ENCODE measurements at regions not wholly inside any gene's neighbourhood (a gene's known extent, or its start where the extent isn't known, plus 50 kb on each side); places are given as distances from the start of the nearest gene placed in this dataset.
A peak's percentile ranks its signal among the peaks of the same experiment; 100 is the strongest.

DNA sequence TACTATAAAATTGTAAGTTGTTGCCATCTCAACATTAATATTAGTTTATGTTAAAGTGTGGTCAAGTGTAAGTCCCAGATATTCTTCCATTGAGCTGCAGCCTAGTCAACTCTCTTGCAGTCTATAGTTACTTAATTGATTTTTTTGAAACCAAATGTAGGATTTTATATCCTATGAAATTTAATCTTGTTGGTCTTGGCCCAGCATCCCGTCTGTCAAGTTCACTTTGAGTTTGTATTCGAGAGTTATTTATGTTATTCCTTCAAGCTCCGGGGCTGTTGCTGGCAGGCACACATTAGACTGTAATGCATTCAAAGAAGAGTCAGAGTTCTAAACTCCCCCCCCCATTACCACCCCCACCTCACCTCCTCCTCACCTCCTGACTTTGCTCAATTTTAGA is 71.0 kb upstream of the SPACA1 start:
- H3K36me3 ChIP-seq = no peaks in the 10 kb centered on the region
- no peak overlapping the region for H3K4me3 ChIP-seq
- intact Hi-C loops (cut with DNase I) = no loop called here
- H3K4me1 ChIP-seq (ENCODE audit: insufficient read depth) = no peaks in the 10 kb centered on the region
- WGBS, 3 donors = 65 to 74% (median 67%) methylated on average over 3 of the region's 3 CpGs
- no peak for DNase-seq
- no peaks in the 10 kb centered on the region for H3K27me3 ChIP-seq
- H3K9me3 ChIP-seq = no peaks in the 10 kb centered on the region
- TF ChIP-seq, protein P1, sequence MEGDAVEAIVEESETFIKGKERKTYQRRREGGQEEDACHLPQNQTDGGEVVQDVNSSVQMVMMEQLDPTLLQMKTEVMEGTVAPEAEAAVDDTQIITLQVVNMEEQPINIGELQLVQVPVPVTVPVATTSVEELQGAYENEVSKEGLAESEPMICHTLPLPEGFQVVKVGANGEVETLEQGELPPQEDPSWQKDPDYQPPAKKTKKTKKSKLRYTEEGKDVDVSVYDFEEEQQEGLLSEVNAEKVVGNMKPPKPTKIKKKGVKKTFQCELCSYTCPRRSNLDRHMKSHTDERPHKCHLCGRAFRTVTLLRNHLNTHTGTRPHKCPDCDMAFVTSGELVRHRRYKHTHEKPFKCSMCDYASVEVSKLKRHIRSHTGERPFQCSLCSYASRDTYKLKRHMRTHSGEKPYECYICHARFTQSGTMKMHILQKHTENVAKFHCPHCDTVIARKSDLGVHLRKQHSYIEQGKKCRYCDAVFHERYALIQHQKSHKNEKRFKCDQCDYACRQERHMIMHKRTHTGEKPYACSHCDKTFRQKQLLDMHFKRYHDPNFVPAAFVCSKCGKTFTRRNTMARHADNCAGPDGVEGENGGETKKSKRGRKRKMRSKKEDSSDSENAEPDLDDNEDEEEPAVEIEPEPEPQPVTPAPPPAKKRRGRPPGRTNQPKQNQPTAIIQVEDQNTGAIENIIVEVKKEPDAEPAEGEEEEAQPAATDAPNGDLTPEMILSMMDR (IDR thresholded peaks at IDR 0.05) = no peak
- TF ChIP-seq EP300 (IDR thresholded peaks at IDR 0.05) = no peak
- no peak for TF ChIP-seq POLR2A (IDR thresholded peaks at IDR 0.05)
- H3K27ac ChIP-seq = no peak overlapping the region

DNA sequence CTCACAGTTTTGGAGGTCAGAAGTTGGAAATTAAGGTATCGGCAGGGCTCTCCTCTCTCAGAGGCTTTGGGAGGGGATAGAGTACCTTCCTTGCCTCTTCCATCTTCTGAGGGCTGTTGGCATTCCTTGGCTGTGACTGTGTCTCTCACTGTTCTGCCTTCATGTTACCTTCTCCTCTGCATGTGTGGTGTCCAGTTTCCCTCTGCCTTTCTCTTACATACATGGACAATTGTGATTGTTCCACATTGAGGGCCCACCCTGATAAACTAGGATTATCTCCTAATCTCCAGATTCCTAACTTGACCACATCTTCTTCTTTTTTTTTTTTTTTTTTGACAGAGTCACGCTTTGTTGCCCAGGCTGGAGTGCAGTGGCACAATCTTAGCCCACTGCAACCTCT is 72.1 kb upstream of the SPACA1 start:
- no peaks in the 10 kb centered on the region for H3K27me3 ChIP-seq
- H3K9me3 ChIP-seq = no peaks in the 10 kb centered on the region
- no peak for DNase-seq
- TF ChIP-seq, protein P1 (IDR thresholded peaks at IDR 0.05) = no peak
- TF ChIP-seq EP300 (IDR thresholded peaks at IDR 0.05) (no peak), POLR2A (IDR thresholded peaks at IDR 0.05) (no peak)
- WGBS, 3 donors = 82 to 95% (median 93%) methylated on average over 2 of the region's 2 CpGs
- H3K36me3 ChIP-seq = no peaks in the 10 kb centered on the region
- H3K4me3 ChIP-seq = no peak overlapping the region
- no peak overlapping the region for H3K27ac ChIP-seq
- H3K4me1 ChIP-seq (ENCODE audit: insufficient read depth) = no peaks in the 10 kb centered on the region
- intact Hi-C loops (cut with DNase I) = no loop called here

DNA sequence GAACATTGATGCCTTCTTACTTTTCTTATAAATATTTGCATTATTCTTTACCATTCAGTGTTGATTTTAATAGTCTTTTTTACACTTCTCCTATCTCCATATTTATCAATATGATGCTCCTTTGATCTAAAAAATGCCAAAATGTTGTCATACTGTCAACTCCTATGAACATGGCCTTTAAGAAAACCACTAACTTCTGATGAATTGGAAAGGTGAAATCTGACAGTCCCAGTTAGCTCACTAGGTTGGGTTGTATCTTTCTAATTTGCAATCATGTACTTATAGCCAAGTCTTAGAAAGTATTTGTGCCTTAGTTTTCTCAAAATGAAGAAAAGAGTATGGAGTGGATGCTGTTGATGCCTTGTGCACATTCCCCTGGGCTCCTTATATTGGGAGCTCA is 75.4 kb upstream of the SPACA1 start:
- Histone ChIP-seq H3K27ac (no peak overlapping the region), H3K36me3 (no peaks in the 10 kb centered on the region), H3K27me3 (no peaks in the 10 kb centered on the region), H3K9me3 (no peaks in the 10 kb centered on the region), H3K4me1 (ENCODE audit: insufficient read depth) (no peaks in the 10 kb centered on the region), H3K4me3 (no peak overlapping the region)
- intact Hi-C loops (cut with DNase I) = no loop called here
- DNase-seq = no peak
- no peak for TF ChIP-seq EP300 (IDR thresholded peaks at IDR 0.05)

GRCh38 chr6:87971605-87972262 is 75.9 kb upstream of the SPACA1 start:
- intact Hi-C loops (cut with DNase I) = no loop called here
- Histone ChIP-seq H3K4me1 (ENCODE audit: insufficient read depth) (no peaks in the 10 kb centered on the region), H3K36me3 (no peaks in the 10 kb centered on the region), H3K27ac (no peak overlapping the region), H3K27me3 (no peaks in the 10 kb centered on the region), H3K9me3 (no peaks in the 10 kb centered on the region), H3K4me3 (no peak overlapping the region)
- no peak for DNase-seq
- TF ChIP-seq, protein P1 (IDR thresholded peaks at IDR 0.05) = no peak
- TF ChIP-seq EP300 (IDR thresholded peaks at IDR 0.05) (no peak), POLR2A (IDR thresholded peaks at IDR 0.05) (no peak)
- WGBS, 3 donors = 74 to 82% (median 76%) methylated on average over 5 of the region's 5 CpGs

DNA sequence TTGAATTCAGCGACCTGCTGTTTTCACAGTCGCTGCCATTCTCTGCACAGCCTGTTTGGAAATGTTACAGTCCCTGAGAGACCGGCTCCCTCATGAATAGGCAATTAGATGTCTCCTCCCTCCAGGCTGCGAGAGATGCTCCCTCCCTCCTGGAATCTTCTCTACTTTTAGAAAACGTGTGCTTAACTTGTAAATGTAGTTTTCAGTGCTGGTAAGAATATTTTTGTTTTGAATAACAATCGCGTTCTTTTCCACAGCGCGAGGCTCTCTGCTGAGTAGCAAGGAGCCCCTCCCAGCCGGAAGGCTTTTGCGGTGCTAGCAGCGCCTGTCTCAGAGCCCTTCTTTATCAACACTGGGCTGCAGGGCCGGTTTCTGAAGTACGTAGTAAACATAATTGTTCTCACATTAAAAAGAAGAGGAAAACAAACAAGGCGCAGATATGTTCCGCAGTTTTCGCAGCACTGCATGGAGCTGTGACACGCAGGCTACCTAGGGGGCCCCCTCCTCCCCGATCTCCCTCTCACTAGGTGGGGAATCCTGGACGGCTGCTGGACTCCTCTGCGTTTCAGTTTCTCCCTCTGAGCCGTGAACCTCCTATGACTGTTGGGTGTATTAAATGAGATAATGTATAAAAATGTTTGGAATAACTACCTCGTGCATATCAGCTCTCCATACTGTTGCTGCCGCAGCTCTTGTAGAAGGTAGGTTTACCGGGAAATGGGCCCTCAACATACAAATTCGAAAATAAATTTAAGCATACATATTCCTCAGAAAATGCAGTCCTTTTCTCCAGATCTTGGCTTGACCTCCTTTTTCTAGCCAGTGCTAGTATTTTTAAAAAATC is 79.0 kb upstream of the SPACA1 start:
- intact Hi-C loops (cut with DNase I) = no loop called here
- H3K27ac ChIP-seq = no peak overlapping the region
- H3K4me3 ChIP-seq = peak overlapping the region; percentile 28
- H3K27me3 ChIP-seq = no peaks in the 10 kb centered on the region
- WGBS, 3 donors = 7 to 12% (median 8%) methylated on average over 26 of the region's 26 CpGs
- H3K4me1 ChIP-seq (ENCODE audit: insufficient read depth) = no peaks in the 10 kb centered on the region
- no peaks in the 10 kb centered on the region for H3K9me3 ChIP-seq
- DNase-seq = peak in 2 of 5 donors; percentile 15 to 29
- no peaks in the 10 kb centered on the region for H3K36me3 ChIP-seq
- no peak for TF ChIP-seq POLR2A (IDR thresholded peaks at IDR 0.05)
- TF ChIP-seq, protein P1 (IDR thresholded peaks at IDR 0.05) = no peak
- TF ChIP-seq EP300 (IDR thresholded peaks at IDR 0.05) = no peak

Data from ovary (tissue), 7 donors.